Activated CD8-positive, alpha-beta memory T cell treated with anti-CD3 and anti-CD28 coated beads, Interleukin-2, amount 50 U/mL, for 48 hours (primary cell): ENCODE measurements at regions not wholly inside any gene's neighbourhood (a gene's known extent, or its start where the extent isn't known, plus 50 kb on each side); places are given as distances from the start of the nearest gene placed in this dataset.

Experiments used
- DNase-seq: peaks from one replicate; pipeline ENCODE4 v3.0.0-alpha.2; 2020

GRCh38 chr5:3827624-3828023 is 232.0 kb downstream of the IRX1 start:
- no peak for DNase-seq

- no peak for DNase-seq
These were observed 233.1 kb downstream of the IRX1 start for GRCh38 chr5:3828761-3829160.

- DNase-seq: no peak
These were observed 237.9 kb downstream of the IRX1 start for GRCh38 chr5:3833566-3833965.

DNA sequence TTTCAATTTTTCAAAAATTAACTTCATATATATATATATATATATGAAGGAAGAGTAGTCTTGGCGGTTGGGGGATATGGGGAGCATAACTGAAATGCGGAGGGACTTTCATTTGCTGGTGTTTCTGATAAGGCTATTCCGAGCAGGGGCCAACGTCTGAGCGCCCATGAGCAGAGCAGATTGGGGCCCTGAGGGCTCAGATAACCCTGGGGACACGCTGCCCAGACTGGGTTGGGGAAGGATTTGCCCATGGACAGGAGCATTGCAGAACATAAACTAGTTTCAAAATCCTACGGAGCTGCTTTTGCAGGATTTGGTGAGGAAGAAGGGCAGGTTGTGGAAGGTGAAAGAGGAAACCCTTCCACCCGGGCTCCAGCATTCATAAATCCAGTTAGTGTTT is 240.2 kb downstream of the IRX1 start:
- DNase-seq: no peak

GRCh38 chr5:3836528-3836927 is 240.9 kb downstream of the IRX1 start:
- DNase-seq: no peak

DNA sequence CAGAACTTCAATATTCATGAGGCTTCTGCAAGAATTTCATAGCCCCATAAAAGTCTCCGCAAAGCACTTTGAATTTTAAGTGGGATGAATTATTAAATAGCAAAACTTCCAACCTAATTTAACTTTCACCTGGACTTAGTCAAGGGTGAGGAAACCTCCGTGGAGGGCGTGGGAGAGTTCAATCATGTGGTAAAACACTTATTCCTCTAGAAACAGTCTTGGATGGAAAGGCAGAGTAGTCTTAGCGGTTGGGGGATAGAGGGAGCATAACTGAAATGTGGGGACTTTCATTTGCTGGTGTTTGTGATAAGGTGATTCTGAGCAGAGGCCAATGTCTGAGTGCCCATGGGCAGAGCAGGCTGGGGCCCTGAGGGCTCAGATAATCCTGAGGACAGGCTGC is 241.9 kb downstream of the IRX1 start:
- DNase-seq: no peak

GRCh38 chr5:3839151-3839550 is 243.5 kb downstream of the IRX1 start:
- DNase-seq: no peak

GRCh38 chr5:3842591-3842990 is 247.0 kb downstream of the IRX1 start:
- DNase-seq: no peak

DNA sequence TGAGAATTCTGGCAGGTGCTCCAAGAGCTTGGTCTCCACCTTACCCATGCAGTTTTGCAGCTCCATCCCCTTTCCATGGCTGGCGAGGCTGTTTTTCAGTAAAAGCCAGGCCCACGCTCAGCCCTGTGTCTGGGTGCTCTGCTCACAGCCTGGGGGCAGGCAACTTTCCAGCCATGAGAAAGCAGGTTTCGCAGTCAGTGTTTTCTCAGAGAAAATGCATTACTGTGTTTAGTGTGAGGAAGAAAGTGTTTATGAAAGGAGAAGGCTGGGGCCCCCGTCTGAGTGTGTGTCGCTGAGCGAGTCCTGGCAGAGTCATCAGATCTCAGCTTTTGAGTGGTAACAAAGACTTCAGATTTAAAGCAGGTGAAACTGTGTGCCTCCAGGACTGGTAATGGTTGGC is 248.1 kb downstream of the IRX1 start:
- no peak for DNase-seq

- DNase-seq: no peak
These were observed 248.6 kb downstream of the IRX1 start for GRCh38 chr5:3844266-3844665.

DNA sequence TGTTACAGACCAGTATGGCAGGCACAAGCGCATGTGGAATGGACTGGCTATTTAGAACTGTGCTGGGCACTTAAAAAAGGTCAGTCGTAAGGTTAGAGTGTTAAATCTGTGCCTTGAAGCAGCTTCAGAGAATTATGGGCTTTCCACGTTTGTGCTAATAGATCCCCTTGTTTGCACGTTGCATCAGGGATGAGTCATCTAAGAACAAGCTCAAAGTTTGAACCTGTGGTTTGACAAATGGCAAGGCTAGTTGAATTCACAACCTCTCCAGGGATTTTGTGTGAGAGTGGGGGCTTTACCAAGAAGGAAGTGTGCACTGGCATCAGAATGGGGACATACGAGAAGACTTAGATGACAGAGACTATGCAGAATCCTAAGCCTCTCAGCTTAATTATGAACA is 249.6 kb downstream of the IRX1 start:
- no peak for DNase-seq

GRCh38 chr5:3852161-3852916 is 256.7 kb downstream of the IRX1 start:
- no peak for DNase-seq

DNA sequence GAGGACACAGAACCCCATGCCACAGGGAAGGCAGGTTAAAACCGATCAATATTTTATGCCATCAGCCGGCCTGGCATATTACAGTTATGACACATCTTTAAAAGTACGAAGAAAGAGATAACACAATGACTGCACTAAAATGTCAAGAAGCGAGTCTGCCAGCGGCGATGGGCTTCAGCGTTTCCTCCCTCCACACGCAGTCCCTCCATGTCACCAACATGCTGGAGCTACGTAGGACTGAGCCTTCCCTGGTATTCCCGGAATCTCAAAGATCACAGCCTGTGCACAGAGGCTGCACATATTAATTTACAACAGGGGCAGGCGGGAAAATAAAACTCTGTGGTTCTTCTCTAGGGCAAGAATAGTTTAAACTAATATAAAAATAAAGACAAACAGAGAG is 257.7 kb downstream of the IRX1 start:
- no peak for DNase-seq

- no peak for DNase-seq
These were observed 258.7 kb downstream of the IRX1 start for GRCh38 chr5:3854188-3854821.

GRCh38 chr5:3856036-3856435 is 260.4 kb downstream of the IRX1 start:
- DNase-seq: no peak

GRCh38 chr5:3858524-3858923 is 262.9 kb downstream of the IRX1 start:
- no peak for DNase-seq

GRCh38 chr5:3862906-3863305 is 267.3 kb downstream of the IRX1 start:
- DNase-seq: no peak

DNA sequence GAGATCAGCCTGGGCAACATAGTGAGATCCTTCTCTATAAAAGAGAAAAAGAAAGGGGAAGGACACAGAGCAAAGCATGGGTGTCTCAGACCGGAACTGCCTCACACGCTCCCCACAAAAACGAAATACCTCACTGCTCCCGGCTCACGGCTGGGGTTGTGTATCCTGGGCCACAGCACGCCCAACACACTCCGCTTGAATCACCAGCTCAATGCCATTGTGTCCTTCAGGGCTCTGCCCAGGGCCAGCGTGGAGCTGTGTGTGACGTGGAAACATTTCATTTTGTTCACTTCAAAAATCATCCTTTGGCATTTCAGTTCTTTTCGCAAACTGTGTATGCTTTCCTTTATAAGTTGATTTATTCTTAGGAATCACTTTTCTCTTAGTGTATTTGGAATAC is 279.5 kb downstream of the IRX1 start:
- DNase-seq: no peak

DNA sequence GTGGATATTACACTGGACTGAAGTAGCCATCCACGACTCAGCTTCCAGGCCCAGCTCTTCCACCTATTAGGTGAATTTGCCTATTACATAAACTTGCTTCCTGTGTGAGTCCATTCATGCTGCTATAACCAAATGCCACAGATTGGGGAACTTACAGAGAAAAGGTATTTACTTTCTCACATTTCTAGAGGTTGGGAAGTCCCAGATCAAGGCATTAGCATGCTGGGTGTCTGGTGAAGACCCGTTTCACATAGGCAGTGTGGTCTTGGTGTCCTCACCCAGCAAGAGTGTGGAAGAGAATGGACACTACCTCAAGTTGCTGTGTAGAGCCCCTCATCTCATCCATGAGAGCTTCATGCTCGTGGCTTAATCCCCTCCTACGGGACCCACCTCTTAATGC is 282.6 kb downstream of the IRX1 start:
- DNase-seq: no peak

GRCh38 chr5:3883040-3883439 is 287.4 kb downstream of the IRX1 start:
- DNase-seq: no peak

DNA sequence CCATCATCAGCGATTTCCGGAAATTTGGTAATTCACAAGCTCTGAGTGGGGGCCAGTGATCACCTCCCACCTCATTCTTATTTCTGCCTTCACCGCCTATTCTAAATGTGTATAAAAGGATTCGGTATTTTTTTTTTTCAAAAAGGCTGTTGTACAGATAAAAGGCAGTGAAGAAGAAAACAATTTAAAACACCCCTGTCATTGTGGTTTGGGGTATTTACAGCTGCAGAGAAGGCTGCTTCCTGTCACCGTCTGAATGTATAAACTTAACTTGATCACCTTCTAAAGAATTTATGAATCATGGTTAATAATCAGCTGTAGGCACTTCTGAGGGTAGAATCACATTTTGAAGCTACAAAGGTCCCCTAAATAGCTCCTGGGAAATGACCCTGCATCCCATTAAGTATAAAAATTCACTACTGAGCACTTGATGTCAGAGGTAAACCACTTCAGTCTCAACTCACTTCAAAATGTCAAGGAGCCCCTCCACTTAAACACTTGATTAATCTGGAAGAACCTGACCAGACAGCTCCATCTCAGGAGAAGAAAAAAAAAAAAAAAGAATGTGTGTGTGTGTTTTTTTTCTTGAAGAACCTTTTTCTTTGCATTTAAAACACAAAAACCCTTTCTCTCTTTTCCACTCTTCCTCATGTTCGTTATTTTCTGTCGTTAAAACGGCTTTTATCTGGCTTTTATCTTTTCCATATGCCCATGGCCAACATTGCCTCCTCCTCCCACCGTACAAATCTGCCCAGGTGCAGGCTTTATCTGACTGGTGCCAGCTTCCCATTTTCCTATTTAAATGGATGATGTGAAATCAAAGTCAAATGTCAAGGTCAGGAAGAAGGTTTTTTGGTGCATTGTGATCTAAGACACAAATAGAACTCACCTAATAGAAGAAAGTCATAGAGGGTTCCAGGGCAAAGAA is 291.2 kb downstream of the IRX1 start:
- no peak for DNase-seq

- DNase-seq: no peak
These were observed 292.7 kb downstream of the IRX1 start for GRCh38 chr5:3888310-3888709.

DNA sequence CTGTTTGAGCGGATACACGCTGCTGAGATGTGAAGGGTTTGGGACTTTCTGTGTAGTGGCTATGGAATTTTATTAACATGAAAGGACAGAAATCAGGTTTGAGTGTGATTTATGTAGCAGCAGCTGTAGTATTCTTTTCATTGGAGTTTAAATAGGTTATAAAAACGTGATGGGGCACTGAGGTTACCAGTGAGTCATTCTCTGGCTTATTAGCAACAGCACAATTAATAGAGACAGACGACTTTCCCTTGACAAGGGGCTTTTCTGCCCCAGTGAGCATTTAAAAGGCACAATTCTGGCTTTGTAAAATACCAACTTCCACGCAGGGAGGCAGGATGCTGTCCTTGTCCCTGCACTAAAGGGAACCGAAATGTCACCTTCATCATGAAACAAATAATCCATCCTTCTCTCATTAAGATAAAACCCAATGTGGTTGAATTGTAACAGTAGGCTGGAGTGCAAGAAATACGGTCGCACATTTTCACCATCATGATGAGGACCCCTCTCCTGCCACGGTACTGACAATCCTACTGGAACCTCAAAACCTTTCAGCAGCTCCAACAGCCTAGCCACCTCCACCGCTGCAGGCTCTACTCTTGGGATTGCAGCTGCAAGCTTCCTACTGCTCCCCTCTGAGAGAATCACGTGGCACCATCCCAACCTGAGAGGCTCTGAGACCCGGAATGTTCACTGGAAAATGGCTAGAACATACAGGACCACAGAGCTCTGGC is 293.9 kb downstream of the IRX1 start:
- no peak for DNase-seq
